ENCODE measurements at regions not wholly inside any gene's neighbourhood (a gene's known extent, or its start where the extent isn't known, plus 50 kb on each side); places are given as distances from the start of the nearest gene placed in this dataset.

DNA sequence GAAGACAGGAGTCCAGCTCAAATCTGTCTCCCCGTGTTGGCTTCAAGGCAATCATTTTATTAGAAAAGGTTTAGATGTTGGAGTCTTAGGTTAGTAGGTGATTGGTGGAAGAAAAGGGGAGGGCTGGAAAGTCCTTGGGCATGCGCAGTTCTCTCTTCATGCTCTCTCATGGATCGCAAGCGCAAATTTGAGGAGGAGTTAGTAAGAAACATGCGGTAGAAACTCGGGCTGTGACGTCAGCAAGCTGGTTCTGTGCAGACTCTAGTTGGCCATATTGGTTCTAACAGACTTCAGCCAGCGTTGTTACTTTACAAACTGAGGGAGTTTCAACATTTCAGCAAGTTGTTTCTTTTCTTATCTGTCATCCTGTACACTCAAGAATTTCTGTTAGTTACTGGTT lies 392.2 kb downstream of the CDK5RAP2 start:
- 79 to 82% (median 80%) methylated on average over 8 of the region's 8 CpGs for WGBS, 3 donors
- no peak for ATAC-seq
- intact Hi-C loops (cut with DNase I), result no loop called here
- H3K4me1 ChIP-seq, result no peaks in the 10 kb centered on the region
- H3K9me3 ChIP-seq, result no peaks in the 10 kb centered on the region
- H3K4me3 ChIP-seq, result no peak overlapping the region
- no peak for DNase-seq
- H3K27me3 ChIP-seq (ENCODE audit: insufficient read depth in 3 of 3, low read length in 2 of 3), result no peaks in the 10 kb centered on the region
- no peak overlapping the region for H3K27ac ChIP-seq
- H3K36me3 ChIP-seq (ENCODE audit: insufficient read depth in 1 of 2, low read depth in 1 of 2), result no peaks in the 10 kb centered on the region
- TF ChIP-seq, protein P1, sequence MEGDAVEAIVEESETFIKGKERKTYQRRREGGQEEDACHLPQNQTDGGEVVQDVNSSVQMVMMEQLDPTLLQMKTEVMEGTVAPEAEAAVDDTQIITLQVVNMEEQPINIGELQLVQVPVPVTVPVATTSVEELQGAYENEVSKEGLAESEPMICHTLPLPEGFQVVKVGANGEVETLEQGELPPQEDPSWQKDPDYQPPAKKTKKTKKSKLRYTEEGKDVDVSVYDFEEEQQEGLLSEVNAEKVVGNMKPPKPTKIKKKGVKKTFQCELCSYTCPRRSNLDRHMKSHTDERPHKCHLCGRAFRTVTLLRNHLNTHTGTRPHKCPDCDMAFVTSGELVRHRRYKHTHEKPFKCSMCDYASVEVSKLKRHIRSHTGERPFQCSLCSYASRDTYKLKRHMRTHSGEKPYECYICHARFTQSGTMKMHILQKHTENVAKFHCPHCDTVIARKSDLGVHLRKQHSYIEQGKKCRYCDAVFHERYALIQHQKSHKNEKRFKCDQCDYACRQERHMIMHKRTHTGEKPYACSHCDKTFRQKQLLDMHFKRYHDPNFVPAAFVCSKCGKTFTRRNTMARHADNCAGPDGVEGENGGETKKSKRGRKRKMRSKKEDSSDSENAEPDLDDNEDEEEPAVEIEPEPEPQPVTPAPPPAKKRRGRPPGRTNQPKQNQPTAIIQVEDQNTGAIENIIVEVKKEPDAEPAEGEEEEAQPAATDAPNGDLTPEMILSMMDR (IDR thresholded peaks at IDR 0.05), result no peak

DNA sequence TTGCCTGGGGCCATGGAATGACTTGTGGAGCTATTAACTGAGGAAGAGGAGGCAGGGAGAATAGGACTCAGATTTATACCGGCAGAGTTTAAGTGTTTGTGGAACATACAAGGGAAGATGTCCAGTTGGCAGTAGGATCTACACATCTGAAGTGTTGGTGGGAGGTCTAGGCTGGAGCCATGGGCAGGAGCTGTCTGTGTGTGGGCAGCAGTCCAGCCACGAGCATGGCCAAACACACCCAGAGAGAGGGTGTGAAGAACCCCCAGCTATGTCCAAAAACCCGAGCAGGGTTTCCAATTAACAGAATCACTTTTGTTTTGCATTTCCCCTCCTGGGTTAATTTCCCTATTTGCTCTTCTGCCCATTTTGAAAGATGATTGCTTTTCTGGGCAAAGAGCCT lies 393.7 kb downstream of the CDK5RAP2 start:
- 15 to 31% (median 26%) methylated on average over 3 of the region's 3 CpGs for WGBS, 3 donors
- H3K36me3 ChIP-seq (ENCODE audit: insufficient read depth in 1 of 2, low read depth in 1 of 2), result no peaks in the 10 kb centered on the region
- TF ChIP-seq, protein P1 (IDR thresholded peaks at IDR 0.05), result no peak
- no peaks in the 10 kb centered on the region for H3K9me3 ChIP-seq
- H3K27me3 ChIP-seq (ENCODE audit: insufficient read depth in 3 of 3, low read length in 2 of 3), result no peaks in the 10 kb centered on the region
- DNase-seq, result no peak
- ATAC-seq, result no peak
- no peak overlapping the region for H3K4me3 ChIP-seq
- no peaks in the 10 kb centered on the region for H3K4me1 ChIP-seq
- H3K27ac ChIP-seq, result no peak overlapping the region
- intact Hi-C loops (cut with DNase I), result no loop called here

DNA sequence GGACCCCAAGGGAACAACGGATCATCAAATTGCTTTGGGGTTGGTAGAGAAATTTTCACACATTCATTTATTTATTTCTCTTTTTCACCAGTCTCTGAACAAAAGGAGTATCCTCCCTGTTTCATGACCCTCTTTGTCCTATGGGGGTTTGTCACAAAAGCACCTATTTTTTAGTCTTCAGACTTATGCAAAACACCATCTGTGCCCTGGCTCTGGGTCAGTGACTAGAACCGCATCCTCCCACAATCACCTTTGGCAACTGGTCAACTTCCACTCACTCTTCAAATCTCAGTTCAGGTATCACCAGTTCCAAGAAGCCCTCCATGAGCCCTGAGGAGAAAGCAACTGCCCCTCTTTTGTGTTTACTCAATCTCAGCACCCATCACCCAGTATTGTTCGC lies 395.7 kb downstream of the CDK5RAP2 start:
- H3K27me3 ChIP-seq (ENCODE audit: insufficient read depth in 3 of 3, low read length in 2 of 3), result no peaks in the 10 kb centered on the region
- no peak overlapping the region for H3K27ac ChIP-seq
- no peak for DNase-seq
- ATAC-seq, result no peak
- H3K36me3 ChIP-seq (ENCODE audit: insufficient read depth in 1 of 2, low read depth in 1 of 2), result no peaks in the 10 kb centered on the region
- intact Hi-C loops (cut with DNase I), result no loop called here
- H3K9me3 ChIP-seq, result no peaks in the 10 kb centered on the region
- TF ChIP-seq, protein P1 (IDR thresholded peaks at IDR 0.05), result no peak
- WGBS, 3 donors, result 52 to 58% (median 52%) methylated on average over 3 of the region's 3 CpGs
- H3K4me3 ChIP-seq, result no peak overlapping the region
- no peaks in the 10 kb centered on the region for H3K4me1 ChIP-seq

DNA sequence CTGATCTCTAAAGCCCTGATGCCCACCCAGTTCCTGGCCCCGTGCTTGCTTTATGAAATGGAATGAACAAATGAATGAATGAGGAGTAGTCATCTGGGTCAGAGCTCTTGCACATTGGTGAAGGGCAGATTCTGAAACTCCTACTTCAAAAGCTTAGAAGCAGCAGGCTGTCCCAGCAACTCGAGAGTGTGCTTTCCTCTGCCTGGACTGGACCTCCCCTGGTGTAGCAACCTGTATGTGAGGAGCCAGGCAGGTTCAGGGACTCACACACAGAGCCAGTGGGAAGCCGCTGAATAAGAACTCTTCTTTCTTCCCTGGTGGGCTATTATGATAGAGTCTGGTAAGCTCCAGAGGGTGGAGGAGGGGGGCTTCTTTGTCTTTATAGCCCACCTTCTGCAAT lies 396.4 kb downstream of the CDK5RAP2 start:
- 62 to 73% (median 65%) methylated on average over 3 of the region's 3 CpGs for WGBS, 3 donors

DNA sequence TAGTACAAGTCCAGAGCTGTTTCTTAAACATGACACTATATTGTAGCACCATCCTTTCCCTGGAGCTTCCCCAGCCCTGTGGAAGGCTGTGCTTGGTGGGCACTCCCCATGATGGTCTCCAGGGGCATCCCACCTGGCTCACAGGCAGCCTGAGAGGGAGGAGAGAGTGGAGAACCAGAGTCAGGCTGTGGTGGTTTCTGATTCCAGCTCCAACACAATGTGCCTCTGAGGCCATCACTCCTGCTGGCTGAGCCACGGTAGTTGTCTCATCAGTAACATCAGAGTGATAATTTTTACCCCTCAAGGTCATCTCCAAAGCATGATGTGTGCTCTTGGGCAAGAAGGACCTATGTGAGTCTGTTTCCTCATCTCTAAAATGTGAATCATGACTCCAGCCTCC lies 398.0 kb downstream of the CDK5RAP2 start:
- H3K27me3 ChIP-seq (ENCODE audit: insufficient read depth in 3 of 3, low read length in 2 of 3), result no peaks in the 10 kb centered on the region
- TF ChIP-seq, protein P1 (IDR thresholded peaks at IDR 0.05), result no peak
- no peak overlapping the region for H3K27ac ChIP-seq
- WGBS, 3 donors, result 58 to 67% (median 66%) methylated on average over 1 of the region's 1 CpG
- no peak overlapping the region for H3K4me3 ChIP-seq
- DNase-seq (no peak), ATAC-seq (no peak)
- no peaks in the 10 kb centered on the region for H3K9me3 ChIP-seq
- H3K36me3 ChIP-seq (ENCODE audit: insufficient read depth in 1 of 2, low read depth in 1 of 2), result no peaks in the 10 kb centered on the region
- no peaks in the 10 kb centered on the region for H3K4me1 ChIP-seq
- intact Hi-C loops (cut with DNase I), result no loop called here

More for the DNA sequence above, 396.4 kb downstream of the CDK5RAP2 start:
- TF ChIP-seq, protein P1 (IDR thresholded peaks at IDR 0.05), result no peak
- intact Hi-C loops (cut with DNase I), result no loop called here
- no peak for DNase-seq
- H3K27ac ChIP-seq, result no peak overlapping the region
- no peak for ATAC-seq
- H3K4me1 ChIP-seq, result no peaks in the 10 kb centered on the region
- H3K9me3 ChIP-seq, result no peaks in the 10 kb centered on the region
- no peaks in the 10 kb centered on the region for H3K27me3 ChIP-seq (ENCODE audit: insufficient read depth in 3 of 3, low read length in 2 of 3)
- H3K36me3 ChIP-seq (ENCODE audit: insufficient read depth in 1 of 2, low read depth in 1 of 2), result no peaks in the 10 kb centered on the region
- no peak overlapping the region for H3K4me3 ChIP-seq

All from psoas muscle (tissue), 7 donors.